NCI-H1048 (cell line): ENCODE measurements at regions not wholly inside any gene's neighbourhood (a gene's known extent, or its start where the extent isn't known, plus 50 kb on each side); places are given as distances from the start of the nearest gene placed in this dataset.
"Not testable (repeated sequence)": the region's sequence is repeated elsewhere in the genome, so short reads cannot be mapped to it uniquely, and the experiment has no call there.

Source experiments
- DNase-seq: peaks from one replicate; lab custom pipeline; 2025; lab: John Stamatoyannopoulos, UW

GRCh38 chr3:112736805-112737566 lies 96.0 kb upstream of the CCDC80 start:
- no peak for DNase-seq

DNA sequence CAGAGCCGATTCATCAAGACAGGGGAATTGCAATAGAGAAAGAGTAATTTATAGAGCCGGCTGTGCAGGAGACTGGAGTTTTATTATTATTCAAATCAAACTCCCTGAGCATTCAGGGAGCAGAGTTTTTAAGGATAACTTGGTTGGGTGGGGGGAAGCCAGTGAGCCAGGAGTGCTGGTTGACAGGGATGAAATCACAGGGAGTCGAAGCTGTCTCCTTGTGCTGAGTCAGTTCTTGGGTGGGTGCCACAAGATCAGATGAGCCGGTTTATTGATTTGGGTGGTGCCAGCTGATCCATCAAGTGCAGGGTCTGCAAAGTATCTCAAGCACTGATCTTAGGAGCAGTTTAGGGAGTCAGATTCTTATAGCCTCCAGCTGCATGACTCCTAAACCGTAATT lies 95.4 kb upstream of the CCDC80 start:
- no peak for DNase-seq

DNA sequence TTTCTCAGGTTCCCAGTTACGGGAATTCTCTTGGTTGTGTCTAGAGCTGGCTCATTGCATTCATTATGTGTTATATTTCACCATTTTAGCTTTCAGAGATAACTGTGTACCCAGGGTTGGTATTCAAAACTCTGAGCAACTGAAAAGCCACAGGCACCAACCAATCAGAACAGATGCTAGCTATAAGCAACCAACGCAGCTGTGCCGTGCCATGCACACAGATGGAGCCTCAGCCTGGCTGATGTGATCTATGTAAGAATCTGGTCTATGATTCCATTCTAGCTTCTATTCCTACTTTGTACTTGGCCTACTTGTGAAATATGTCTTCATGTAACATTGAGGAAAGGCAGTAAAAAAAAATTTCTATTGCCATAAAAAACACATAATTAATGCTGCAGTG lies 95.0 kb upstream of the CCDC80 start:
- no peak for DNase-seq

DNA sequence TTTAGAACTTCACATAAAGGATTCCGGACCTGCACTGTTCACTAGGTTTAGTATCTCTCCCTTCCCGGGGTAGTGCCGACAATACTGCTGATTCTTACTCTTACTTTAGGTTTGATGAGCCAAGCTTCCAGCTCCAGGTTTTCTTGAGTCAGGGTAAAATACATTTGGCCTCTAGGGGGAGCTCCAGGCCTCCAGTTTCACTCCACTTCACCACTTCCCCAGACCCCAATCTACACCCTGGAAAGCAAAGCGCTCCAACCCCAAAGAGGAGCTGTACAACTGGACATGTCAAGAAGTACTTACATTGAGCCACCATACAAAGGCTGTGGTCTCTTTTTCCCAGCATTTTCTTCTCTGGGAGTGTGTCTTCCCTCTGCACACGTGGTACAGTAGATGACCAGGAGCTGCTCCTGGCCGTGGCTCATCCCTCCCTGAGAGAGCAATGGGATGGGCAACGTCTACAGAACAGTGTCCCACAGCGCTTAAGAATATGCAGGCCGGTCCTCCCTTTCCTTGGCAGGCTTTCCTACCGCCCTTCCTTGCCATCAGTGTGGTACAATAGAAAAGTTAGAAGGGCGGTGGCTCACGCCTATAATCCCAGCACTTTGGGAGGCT lies 93.9 kb upstream of the CCDC80 start:
- peak; percentile 33 for DNase-seq

GRCh38 chr3:112734171-112734570 lies 93.2 kb upstream of the CCDC80 start:
- no peak for DNase-seq

DNA sequence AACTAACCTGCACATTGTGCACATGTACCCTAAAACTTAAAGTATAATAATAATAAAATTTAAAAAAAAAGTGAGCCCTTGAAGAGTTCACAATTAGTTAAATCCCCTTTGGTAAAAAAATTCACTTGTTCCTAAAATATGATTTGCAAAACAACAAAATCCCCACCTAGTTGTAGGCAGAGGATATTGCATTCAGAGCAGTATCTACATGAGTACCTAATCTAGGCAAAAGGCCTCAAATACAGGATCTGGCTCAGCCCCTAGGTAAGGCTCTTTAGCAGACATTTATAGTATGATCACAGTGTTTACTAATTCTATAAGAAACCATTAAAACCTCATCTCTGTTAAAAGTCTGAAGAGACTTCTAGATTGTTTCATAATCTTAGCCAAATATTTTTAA lies 89.3 kb upstream of the CCDC80 start:
- no peak for DNase-seq

- DNase-seq: no peak
Observed at GRCh38 chr3:112721231-112721630, 80.3 kb upstream of the CCDC80 start.

DNA sequence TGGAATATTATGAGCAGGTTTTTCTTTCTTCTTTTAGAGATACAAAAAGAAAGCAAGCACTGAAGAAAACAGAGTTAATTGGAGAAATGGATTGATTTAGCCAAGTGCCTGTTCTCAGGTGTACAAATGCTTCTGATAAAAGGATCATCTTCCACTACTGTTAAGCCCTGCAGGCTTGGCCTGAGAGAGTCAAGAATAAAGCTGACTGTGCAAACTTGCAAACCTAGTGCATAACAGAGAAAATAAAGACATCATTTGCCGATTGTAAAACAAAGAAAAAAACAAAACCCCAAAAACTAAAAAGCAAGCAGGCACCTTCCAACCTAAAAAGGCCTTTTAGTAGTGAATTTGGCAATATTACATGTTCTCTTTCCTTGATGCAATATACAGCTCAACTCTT lies 78.0 kb upstream of the CCDC80 start:
- DNase-seq: no peak

DNA sequence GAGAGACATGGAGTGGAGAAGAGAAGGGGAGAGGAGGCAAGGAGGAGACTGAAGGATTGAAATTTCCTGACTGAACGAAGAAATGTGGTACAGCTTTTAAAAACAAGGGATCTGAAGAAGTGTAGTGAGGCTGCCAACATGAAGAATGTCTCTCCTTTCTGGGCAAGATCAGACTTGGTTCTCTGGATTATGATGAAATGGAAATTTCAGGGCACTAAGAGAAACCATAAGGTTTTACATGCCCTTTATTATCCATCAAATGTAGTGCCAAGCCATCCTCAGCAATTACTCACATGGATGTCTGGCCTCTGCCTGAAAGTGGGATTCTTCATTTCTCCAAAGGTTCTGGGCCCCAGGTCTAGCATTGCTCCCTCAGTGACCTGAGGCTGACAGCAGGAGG lies 77.6 kb upstream of the CCDC80 start:
- DNase-seq: no peak

DNA sequence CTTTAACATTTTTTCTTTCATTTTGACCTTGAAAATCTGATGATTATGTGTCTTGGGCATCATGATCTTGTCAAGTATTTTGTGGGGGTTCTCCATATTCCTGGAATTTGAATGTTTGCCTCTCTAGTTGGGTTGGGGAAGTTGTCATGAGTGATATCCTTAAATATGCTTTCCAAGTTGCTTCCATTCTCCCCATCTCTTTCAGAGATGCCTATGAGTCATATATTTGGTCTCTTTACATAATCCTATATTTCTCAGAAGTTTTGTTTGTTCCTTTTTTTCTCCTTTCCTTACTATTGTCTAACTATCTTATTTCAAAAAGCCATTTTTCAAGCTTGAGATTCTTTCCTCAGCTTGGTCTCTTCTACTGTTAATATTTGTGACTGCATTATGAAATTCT lies 69.0 kb upstream of the CCDC80 start:
- no peak for DNase-seq

DNA sequence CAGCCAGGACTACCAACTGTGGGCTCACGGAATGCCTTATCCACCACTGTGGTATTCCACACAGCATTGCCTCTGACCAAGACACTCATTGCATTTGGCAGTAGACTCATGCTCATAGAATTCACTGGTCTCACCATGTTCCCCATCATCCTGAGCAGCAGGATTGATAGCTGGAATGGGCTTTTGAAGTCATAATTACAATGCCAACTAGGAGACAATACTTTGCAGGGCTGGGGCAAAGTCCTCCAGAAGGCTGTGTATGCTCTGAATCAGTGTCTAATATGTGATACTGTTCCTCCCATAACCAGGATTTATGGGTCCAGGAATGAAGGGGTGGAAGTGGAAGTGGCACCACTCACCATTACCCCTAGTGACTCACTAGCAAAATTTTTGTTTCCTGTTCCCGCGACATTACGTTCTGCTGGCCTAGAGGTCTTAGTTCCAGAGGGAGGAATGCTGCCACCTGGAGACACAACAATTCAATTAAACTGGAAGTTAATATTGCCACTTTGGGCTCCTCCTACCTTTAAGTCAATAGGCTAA lies 58.6 kb upstream of the CCDC80 start:
- DNase-seq: no peak

GRCh38 chr3:112698442-112698841 lies 57.5 kb upstream of the CCDC80 start:
- DNase-seq: not testable (repeated sequence)

DNA sequence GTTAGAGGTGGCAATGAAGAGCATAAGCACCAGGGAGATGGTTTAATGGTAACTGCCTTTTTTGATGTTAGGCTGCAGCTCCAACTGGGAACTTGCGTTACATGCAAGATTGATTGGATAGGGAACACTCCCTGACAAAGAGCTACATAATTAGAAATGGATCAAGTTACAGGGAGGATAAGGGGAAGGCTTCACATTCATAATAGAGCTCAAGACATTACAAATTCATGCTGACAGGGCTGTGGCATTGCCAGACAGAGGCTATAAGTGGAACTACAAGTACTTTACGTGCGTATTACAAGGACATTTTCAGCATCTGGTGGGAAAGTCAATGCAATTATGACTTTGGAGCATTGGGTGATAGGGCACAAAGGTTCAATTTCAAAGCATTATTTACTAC lies 55.3 kb upstream of the CCDC80 start:
- DNase-seq: not testable (repeated sequence)

- DNase-seq: not testable (repeated sequence)
Observed at GRCh38 chr3:112695377-112696108, 54.6 kb upstream of the CCDC80 start.

DNA sequence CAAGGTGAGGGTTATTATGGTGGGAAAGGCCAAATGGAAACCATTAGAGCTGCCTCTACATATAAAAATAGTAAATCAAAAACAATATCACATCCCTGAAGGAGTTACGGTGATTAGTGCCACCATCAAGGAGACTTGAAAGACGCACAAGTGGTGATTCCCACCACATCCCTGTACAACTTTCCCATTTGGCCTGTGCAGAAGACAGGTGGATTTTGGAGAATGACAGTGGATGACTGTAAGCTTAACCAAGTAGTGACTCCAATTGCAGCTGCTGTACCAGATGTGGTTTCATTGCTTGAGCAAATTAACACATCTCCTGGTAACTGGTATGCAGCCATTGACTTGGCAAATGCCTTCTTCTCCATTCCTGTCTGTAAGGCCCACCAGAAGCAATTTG lies 54.0 kb upstream of the CCDC80 start:
- DNase-seq: not testable (repeated sequence)

GRCh38 chr3:112693186-112693585 lies 52.2 kb upstream of the CCDC80 start:
- no peak for DNase-seq
